SIG-M5 treated with dmso at 0.1 percent for 504 hours (cell line): ENCODE measurements at regions not wholly inside any gene's neighbourhood (a gene's known extent, or its start where the extent isn't known, plus 50 kb on each side); places are given as distances from the start of the nearest gene placed in this dataset.

Source experiments
- DNase-seq: peaks from one replicate; lab custom pipeline; 2025; ENCODE audit not compliant: unreplicated experiment; lab: John Stamatoyannopoulos, UW

GRCh38 chr20:24791953-24792352 lies 157.1 kb upstream of the CST7 start:
- no peak for DNase-seq

GRCh38 chr20:24792641-24793495 lies 156.2 kb upstream of the CST7 start:
- no peak for DNase-seq

GRCh38 chr20:24795436-24795835 lies 153.6 kb upstream of the CST7 start:
- no peak for DNase-seq

- DNase-seq, result no peak
Observed at GRCh38 chr20:24796236-24796635, 152.8 kb upstream of the CST7 start.

GRCh38 chr20:24797113-24797512 lies 152.0 kb upstream of the CST7 start:
- no peak for DNase-seq

- DNase-seq, result no peak
Observed at GRCh38 chr20:24797745-24798655, 151.1 kb upstream of the CST7 start.

GRCh38 chr20:24798930-24799705 lies 150.0 kb upstream of the CST7 start:
- no peak for DNase-seq

GRCh38 chr20:24799971-24800580 lies 149.0 kb upstream of the CST7 start:
- no peak for DNase-seq

GRCh38 chr20:24802286-24802820 lies 146.7 kb upstream of the CST7 start:
- no peak for DNase-seq

GRCh38 chr20:24804481-24805206 lies 144.4 kb upstream of the CST7 start:
- no peak for DNase-seq

- no peak for DNase-seq
Observed at GRCh38 chr20:24805456-24806238, 143.4 kb upstream of the CST7 start.

- no peak for DNase-seq
Observed at GRCh38 chr20:24806705-24807676, 142.1 kb upstream of the CST7 start.

GRCh38 chr20:24808616-24809015 lies 140.5 kb upstream of the CST7 start:
- no peak for DNase-seq

- no peak for DNase-seq
Observed at GRCh38 chr20:24809606-24810005, 139.5 kb upstream of the CST7 start.

GRCh38 chr20:24810676-24811407 lies 138.2 kb upstream of the CST7 start:
- DNase-seq, result no peak

GRCh38 chr20:24812373-24812772 lies 136.7 kb upstream of the CST7 start:
- DNase-seq, result no peak

- DNase-seq, result no peak
Observed at GRCh38 chr20:24813080-24813479, 136.0 kb upstream of the CST7 start.
